ENCODE measurements at regions not wholly inside any gene's neighbourhood (a gene's known extent, or its start where the extent isn't known, plus 50 kb on each side); places are given as distances from the start of the nearest gene placed in this dataset.

- TF ChIP-seq YY1 (IDR thresholded peaks at IDR 0.05; ENCODE audit: low read depth) (no peak), TAF1 (IDR thresholded peaks at IDR 0.05; ENCODE audit: low read depth) (no peak), TEAD4 (IDR thresholded peaks at IDR 0.05) (no peak), CREB1 (IDR thresholded peaks at IDR 0.05; ENCODE audit: low read depth) (no peak)
Observed at GRCh38 chr17:33874617-33875060, 380.4 kb upstream of the CCL2 start.

Measured in Ishikawa (cell line).